Prostate gland (tissue), 2 donors: ENCODE measurements at regions not wholly inside any gene's neighbourhood (a gene's known extent, or its start where the extent isn't known, plus 50 kb on each side); places are given as distances from the start of the nearest gene placed in this dataset.

Experiments used
- DNase-seq: peaks from one replicate; pipeline ENCODE4 v3.0.0-alpha.2; 2019; ENCODE audit warnings: low spot score
- H3K27ac ChIP-seq, 2 donors: fragments of 200-600 bp; sonication (generic); 2 replicates each; pipeline ENCODE4 v1.5.1; 2017 to 2019
- H3K27me3 ChIP-seq: fragments of 200-600 bp; sonication (generic); replicated peaks from 2 replicates; pipeline ENCODE4 v1.5.1; 2019; ENCODE audit not compliant: insufficient read depth
- H3K36me3 ChIP-seq, 2 donors: fragments of 200-600 bp; sonication (generic); 1 replicate in 1 of 2; 2 replicates in 1 of 2; pipeline versions ENCODE4 v1.5.1 to v1.8.1; 2017 to 2019
- H3K4me1 ChIP-seq: fragments of 200-600 bp; sonication (generic); replicated peaks from 2 replicates; pipeline ENCODE4 v1.5.1; 2019
- H3K4me3 ChIP-seq, 2 donors: fragments of 200-600 bp; sonication (generic); 2 replicates each; pipeline ENCODE4 v1.5.1; 2017 to 2019
- H3K9me3 ChIP-seq: fragments of 200-600 bp; sonication (generic); 2 replicates; pipeline ENCODE4 v1.5.1; 2017
- POLR2A ChIP-seq: fragments of 450-650 bp; IDR thresholded peaks from one replicate; pipeline ENCODE4 v1.6.1; 2016; ENCODE audit warnings: antibody characterized with exemption, mild to moderate bottlenecking
- POLR2AphosphoS5 ChIP-seq: sonication (generic); formaldehyde crosslinking; IDR thresholded peaks from one replicate; pipeline ENCODE4 v1.6.1; 2017; ENCODE audit warnings: antibody characterized with exemption
- WGBS: methylation state at CpG from one replicate; pipeline ENCODE4 v1.1.5; 2018; 5-methylcytosine and 5-hydroxymethylcytosine counted together
- intact Hi-C: fragments of 100-400 bp; cut with DNase I; formaldehyde crosslinking; loops from one replicate; pipeline ENCODE4 v1.14.2; 2022
- TF ChIP-seq, protein P1 (sequence below), 4 experiments: fragments of 200-600 bp in 2 of 4; fragments of 450-650 bp in 2 of 4; sonication (generic) in 2 of 4; IDR thresholded peaks; 1 replicate in 3 of 4; 2 replicates in 1 of 4; pipeline ENCODE4 v1.5.1; 2016 to 2019; ENCODE audit warnings: antibody characterized with exemption in 4 of 4, mild to moderate bottlenecking in 2 of 4, moderate library complexity in 2 of 4

DNA sequence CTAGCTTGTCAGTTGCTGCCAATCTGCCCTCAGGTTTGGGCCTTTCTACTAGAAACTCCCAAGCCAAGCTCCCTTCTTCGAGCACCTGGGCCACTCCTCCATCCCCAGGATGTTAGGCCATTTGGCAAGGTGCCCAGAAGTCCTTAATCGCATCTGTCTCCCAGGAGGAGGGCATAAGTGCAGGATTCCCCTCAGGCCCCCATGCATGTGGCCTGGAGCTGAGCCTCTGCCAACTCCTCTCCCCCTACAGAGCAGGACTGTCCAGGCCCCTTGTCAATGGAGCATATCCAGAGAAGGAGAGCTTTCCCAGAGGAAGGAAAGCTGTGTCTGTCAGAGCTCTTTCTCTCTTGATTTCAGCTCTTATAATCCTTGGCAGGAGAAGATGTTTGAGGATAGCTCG lies 182.6 kb upstream of the ROPN1 start:
- WGBS, result 39% methylated on average over 3 of the region's 3 CpGs
- no peak for TF ChIP-seq POLR2A
- no peak for TF ChIP-seq POLR2AphosphoS5
- TF ChIP-seq, protein P1, sequence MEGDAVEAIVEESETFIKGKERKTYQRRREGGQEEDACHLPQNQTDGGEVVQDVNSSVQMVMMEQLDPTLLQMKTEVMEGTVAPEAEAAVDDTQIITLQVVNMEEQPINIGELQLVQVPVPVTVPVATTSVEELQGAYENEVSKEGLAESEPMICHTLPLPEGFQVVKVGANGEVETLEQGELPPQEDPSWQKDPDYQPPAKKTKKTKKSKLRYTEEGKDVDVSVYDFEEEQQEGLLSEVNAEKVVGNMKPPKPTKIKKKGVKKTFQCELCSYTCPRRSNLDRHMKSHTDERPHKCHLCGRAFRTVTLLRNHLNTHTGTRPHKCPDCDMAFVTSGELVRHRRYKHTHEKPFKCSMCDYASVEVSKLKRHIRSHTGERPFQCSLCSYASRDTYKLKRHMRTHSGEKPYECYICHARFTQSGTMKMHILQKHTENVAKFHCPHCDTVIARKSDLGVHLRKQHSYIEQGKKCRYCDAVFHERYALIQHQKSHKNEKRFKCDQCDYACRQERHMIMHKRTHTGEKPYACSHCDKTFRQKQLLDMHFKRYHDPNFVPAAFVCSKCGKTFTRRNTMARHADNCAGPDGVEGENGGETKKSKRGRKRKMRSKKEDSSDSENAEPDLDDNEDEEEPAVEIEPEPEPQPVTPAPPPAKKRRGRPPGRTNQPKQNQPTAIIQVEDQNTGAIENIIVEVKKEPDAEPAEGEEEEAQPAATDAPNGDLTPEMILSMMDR (IDR thresholded peaks at IDR 0.05), result no peak
- no peak overlapping the region for H3K4me3 ChIP-seq
- H3K27me3 ChIP-seq, result no peaks in the 10 kb centered on the region
- no peaks in the 10 kb centered on the region for H3K4me1 ChIP-seq
- H3K9me3 ChIP-seq, result no peaks in the 10 kb centered on the region
- intact Hi-C loops, result no loop called here
- no peak for DNase-seq
- no peak overlapping the region for H3K27ac ChIP-seq
- H3K36me3 ChIP-seq, result no peaks in the 10 kb centered on the region

DNA sequence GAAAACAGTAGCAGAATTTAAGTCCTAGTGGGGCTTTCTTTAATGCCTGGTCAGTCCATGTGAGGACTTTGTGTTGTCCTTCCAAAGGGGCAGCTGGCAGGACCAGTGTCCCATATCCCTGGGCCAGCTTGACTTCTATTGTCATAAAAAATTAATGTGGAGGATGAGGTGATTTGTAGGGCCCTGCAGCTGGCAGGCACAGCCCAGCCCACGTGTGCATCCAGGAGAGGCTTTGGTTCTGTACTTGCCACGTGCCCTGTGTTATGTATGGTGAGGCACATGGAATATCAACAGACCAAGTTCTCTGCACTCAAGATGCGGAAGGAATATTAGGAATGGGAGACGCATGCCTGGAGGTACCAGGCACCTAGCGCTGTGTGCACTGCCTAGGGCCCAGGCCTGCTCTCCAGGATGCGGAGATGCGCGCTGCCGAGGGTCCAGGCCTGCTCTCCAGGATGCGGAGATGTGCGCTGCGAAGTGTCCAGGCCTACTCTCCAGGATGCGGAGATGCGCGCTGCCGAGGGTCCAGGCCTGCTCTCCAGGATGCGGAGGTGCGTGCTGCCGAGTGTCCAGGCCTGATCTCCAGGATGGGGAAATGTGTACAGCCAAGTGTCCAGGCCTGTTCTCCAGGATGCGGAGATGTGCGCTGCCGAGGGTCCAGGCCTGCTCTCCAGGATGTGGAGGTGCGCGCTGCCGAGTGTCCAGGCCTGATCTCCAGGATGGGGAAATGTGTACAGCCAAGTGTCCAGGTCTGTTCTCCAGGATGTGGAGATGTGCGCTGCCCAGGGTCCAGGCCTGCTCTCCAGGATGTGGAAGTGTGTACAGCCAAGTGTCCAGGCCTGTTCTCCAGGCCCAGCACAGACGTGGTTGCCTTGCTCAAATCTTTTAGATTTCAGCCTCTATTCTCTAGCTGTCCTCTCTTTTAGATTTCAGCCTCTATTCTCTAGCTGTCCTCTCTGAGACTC lies 183.3 kb upstream of the ROPN1 start:
- Histone ChIP-seq H3K4me1 (no peaks in the 10 kb centered on the region), H3K36me3 (no peaks in the 10 kb centered on the region), H3K9me3 (no peaks in the 10 kb centered on the region), H3K27ac (no peak overlapping the region), H3K4me3 (no peak overlapping the region), H3K27me3 (no peaks in the 10 kb centered on the region)
- no peak for DNase-seq
- intact Hi-C loops, result no loop called here
- 92% methylated on average over 27 of the region's 27 CpGs for WGBS
- TF ChIP-seq, protein P1 (IDR thresholded peaks at IDR 0.05), result no peak
- TF ChIP-seq POLR2AphosphoS5 (no peak), POLR2A (no peak)

DNA sequence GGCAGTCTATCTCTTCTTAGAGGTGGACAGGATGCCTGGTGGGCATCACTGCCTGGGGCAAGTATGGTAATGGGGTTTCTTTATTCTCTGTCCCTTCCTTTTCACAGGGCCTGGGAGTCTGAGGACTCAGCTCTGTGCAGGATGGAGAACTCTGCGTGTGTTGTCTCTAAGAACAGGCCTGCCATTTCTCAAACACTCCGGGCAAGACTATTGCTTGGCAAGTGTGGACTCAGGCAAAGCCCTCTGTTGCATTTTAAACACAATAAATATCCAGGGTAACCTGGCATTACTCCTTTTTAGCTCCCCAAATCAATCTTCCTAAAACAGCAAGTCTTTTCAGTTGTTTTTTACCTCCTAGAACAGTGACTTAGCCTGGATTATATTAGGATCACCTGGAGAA lies 185.1 kb upstream of the ROPN1 start:
- intact Hi-C loops, result no loop called here
- H3K27me3 ChIP-seq, result no peaks in the 10 kb centered on the region
- H3K36me3 ChIP-seq, result no peaks in the 10 kb centered on the region
- no peaks in the 10 kb centered on the region for H3K9me3 ChIP-seq
- H3K4me3 ChIP-seq, result no peak overlapping the region
- no peak overlapping the region for H3K27ac ChIP-seq
- TF ChIP-seq POLR2A, result no peak
- TF ChIP-seq, protein P1 (IDR thresholded peaks at IDR 0.05), result no peak
- TF ChIP-seq POLR2AphosphoS5, result no peak
- 93% methylated on average over 2 of the region's 2 CpGs for WGBS
- H3K4me1 ChIP-seq, result no peaks in the 10 kb centered on the region
- DNase-seq, result no peak

DNA sequence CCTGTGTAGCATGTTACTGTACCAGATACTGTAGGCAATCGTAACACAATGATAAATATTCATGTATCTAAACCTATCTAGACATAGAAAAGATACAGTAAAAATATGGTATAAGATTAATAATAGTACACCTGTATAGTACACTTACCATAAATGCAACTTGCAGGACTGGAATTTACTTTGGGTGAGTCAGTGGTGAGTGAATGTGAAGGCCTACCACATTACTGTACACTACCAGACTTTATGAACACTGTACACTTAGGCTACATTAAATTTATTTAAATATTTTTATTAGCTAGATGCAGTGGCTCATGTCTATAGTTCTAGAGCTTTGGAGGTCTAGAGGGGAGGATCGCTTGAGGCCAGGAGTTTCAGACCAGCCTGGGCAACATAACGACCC lies 186.6 kb upstream of the ROPN1 start:
- TF ChIP-seq, protein P1 (IDR thresholded peaks at IDR 0.05), result no peak
- TF ChIP-seq POLR2A (no peak), POLR2AphosphoS5 (no peak)
- DNase-seq, result no peak
- Histone ChIP-seq H3K4me1 (no peaks in the 10 kb centered on the region), H3K9me3 (no peaks in the 10 kb centered on the region), H3K27ac (no peak overlapping the region), H3K4me3 (no peak overlapping the region), H3K27me3 (no peaks in the 10 kb centered on the region), H3K36me3 (no peaks in the 10 kb centered on the region)
- intact Hi-C loops, result no loop called here
- 93% methylated on average over 3 of the region's 3 CpGs for WGBS

DNA sequence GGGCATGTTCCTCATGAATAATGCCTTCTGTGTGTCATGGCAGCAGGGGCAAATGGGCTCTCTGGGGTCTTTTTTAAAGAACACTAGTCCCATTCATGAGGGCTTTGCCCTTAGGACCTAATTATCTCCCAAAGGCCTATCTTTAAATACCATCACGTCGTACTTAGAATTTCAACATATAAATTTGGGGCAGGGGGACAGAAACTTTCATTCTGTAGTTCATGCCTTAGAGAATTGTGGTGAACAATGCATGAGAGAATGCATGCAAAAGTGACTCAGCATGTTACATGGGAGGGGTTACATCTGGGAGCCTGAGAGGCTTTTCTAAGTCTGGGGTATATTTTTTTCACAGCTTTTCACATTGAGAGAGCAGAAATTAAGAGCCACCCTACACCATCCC lies 208.5 kb upstream of the ROPN1 start:
- Histone ChIP-seq H3K4me3 (no peak overlapping the region), H3K27me3 (no peaks in the 10 kb centered on the region), H3K27ac (no peak overlapping the region), H3K4me1 (no peaks in the 10 kb centered on the region), H3K9me3 (no peaks in the 10 kb centered on the region), H3K36me3 (no peaks in the 10 kb centered on the region)
- TF ChIP-seq, protein P1 (IDR thresholded peaks at IDR 0.05), result no peak
- TF ChIP-seq POLR2AphosphoS5, result no peak
- no peak for TF ChIP-seq POLR2A
- WGBS, result 60% methylated on average over 2 of the region's 2 CpGs
- intact Hi-C loops, result no loop called here
- DNase-seq, result no peak
